Neural crest cell (in vitro differentiated cells): ENCODE measurements at regions not wholly inside any gene's neighbourhood (a gene's known extent, or its start where the extent isn't known, plus 50 kb on each side); places are given as distances from the start of the nearest gene placed in this dataset.
"Not testable (repeated sequence)": the region's sequence is repeated elsewhere in the genome, so short reads cannot be mapped to it uniquely, and the experiment has no call there.

Experiments used
- DNase-seq: peaks from one replicate; pipeline ENCODE4 v3.0.0; 2021; ENCODE audit warnings: low read depth, mixed read lengths, low spot score
- H3K27ac Mint-ChIP-seq: one replicate; pipeline ENCODE4 v1.8.0; 2021; ENCODE audit warnings: mild to moderate bottlenecking, mixed read lengths; ENCODE audit not compliant: unreplicated experiment
- H3K27me3 Mint-ChIP-seq: 2 replicates; pipeline ENCODE4 v1.8.0; 2021; ENCODE audit warnings: low read depth, mild to moderate bottlenecking, mixed read lengths
- H3K36me3 Mint-ChIP-seq: 2 replicates; pipeline ENCODE4 v1.8.0; 2021; ENCODE audit warnings: low read depth, mild to moderate bottlenecking, mixed read lengths
- H3K4me1 Mint-ChIP-seq: 2 replicates; pipeline ENCODE4 v1.8.0; 2021; ENCODE audit warnings: mixed read lengths
- H3K4me3 Mint-ChIP-seq: one replicate; pipeline ENCODE4 v1.8.0; 2021; ENCODE audit warnings: mild to moderate bottlenecking, mixed read lengths
- H3K9me3 Mint-ChIP-seq: 2 replicates; pipeline ENCODE4 v1.8.0; 2021; ENCODE audit warnings: mixed read lengths
- TF ChIP-seq, protein P1 (sequence below): fragments of 200-600 bp; sonication (generic); conservative IDR thresholded peaks from 2 replicates; pipeline ENCODE4 v1.5.0; 2021; ENCODE audit warnings: antibody characterized with exemption, mild to moderate bottlenecking

DNA sequence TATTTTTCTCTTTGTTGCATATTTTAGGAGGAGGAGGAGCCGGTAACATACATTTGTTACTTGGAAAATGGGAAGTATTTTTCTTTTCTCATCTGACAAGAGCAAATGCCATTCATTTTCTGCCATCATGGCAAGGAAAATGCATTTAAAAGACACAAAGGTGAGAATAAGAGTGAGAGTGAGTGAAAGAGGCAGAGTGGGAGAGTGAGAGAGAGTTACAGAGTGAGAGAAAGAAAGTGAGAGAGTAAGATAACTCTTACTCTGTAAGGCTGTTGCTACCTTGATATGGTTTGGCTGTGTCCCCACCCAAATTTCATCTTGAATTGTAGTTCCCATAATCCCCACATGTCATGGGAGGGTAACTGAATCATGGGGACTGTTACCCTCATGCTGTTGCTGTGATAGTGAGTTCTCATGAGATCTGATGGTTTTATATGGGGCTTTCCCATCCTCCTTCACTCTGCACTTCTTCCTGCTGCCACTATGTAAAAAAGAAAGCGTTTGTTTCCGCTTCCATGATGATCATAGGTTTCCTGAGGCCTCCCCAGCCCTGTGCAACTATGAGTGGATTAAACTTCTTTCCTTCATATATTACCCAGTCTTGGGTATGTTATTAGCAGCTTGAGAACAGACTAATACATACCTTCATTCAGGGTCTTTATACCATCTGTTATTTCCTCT lies 64.2 kb downstream of the ASCL1 start:
- no peaks in the 10 kb centered on the region for H3K4me1 Mint-ChIP-seq
- no peaks in the 10 kb centered on the region for H3K36me3 Mint-ChIP-seq
- no peaks in the 10 kb centered on the region for H3K9me3 Mint-ChIP-seq
- TF ChIP-seq, protein P1, sequence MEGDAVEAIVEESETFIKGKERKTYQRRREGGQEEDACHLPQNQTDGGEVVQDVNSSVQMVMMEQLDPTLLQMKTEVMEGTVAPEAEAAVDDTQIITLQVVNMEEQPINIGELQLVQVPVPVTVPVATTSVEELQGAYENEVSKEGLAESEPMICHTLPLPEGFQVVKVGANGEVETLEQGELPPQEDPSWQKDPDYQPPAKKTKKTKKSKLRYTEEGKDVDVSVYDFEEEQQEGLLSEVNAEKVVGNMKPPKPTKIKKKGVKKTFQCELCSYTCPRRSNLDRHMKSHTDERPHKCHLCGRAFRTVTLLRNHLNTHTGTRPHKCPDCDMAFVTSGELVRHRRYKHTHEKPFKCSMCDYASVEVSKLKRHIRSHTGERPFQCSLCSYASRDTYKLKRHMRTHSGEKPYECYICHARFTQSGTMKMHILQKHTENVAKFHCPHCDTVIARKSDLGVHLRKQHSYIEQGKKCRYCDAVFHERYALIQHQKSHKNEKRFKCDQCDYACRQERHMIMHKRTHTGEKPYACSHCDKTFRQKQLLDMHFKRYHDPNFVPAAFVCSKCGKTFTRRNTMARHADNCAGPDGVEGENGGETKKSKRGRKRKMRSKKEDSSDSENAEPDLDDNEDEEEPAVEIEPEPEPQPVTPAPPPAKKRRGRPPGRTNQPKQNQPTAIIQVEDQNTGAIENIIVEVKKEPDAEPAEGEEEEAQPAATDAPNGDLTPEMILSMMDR = no peak
- H3K27ac Mint-ChIP-seq = no peak overlapping the region
- H3K4me3 Mint-ChIP-seq = no peak overlapping the region
- peaks cover 2% of the 10 kb centered on the region for H3K27me3 Mint-ChIP-seq
- DNase-seq = no peak

DNA sequence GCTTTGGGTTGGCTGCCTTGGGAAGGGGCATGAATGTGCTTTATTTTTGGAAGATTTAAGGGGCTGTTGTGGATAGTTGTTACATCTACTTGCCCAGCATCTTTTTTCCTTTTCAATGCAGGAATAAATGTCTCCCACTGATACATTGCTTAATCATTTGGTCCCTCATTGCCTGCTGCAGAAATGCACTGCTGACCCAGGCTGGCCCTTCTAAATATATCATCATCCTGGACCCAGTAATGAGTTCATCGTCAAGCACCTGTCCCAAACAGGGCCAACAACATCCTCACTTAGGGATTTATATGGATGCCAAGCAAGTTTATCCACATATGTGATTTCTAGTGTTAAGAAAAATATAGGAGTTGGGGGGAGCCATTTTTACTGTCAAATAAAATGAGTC lies 67.2 kb downstream of the ASCL1 start:
- Mint-ChIP-seq H3K27ac (no peak overlapping the region), H3K4me3 (no peak overlapping the region), H3K27me3 (peaks cover 2% of the 10 kb centered on the region), H3K36me3 (no peaks in the 10 kb centered on the region), H3K4me1 (peaks cover 4% of the 10 kb centered on the region), H3K9me3 (no peaks in the 10 kb centered on the region)
- no peak for DNase-seq
- TF ChIP-seq, protein P1 = no peak

DNA sequence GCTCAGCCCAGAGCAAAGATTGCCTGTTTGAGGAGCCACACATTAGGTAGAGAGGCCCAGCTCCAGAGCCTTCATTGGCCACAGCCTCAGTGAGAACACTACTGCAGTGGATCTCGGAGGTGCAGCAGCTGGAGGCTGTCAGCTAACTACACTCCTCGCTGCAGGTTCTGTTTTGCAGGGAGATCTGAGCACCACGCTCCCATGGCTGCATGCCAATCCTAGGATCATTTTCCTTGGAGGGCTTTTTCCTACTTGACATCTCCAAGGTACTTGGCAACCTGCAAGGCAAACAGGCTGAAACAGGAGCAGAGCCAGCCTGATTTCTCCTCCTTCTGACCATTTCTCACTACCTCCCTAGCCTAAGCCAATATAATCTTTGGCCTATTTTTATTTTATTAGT lies 69.2 kb downstream of the ASCL1 start:
- H3K4me3 Mint-ChIP-seq, H3K4me1 Mint-ChIP-seq, H3K9me3 Mint-ChIP-seq, H3K27ac Mint-ChIP-seq, H3K36me3 Mint-ChIP-seq, H3K27me3 Mint-ChIP-seq, DNase-seq: not testable (repeated sequence)

DNA sequence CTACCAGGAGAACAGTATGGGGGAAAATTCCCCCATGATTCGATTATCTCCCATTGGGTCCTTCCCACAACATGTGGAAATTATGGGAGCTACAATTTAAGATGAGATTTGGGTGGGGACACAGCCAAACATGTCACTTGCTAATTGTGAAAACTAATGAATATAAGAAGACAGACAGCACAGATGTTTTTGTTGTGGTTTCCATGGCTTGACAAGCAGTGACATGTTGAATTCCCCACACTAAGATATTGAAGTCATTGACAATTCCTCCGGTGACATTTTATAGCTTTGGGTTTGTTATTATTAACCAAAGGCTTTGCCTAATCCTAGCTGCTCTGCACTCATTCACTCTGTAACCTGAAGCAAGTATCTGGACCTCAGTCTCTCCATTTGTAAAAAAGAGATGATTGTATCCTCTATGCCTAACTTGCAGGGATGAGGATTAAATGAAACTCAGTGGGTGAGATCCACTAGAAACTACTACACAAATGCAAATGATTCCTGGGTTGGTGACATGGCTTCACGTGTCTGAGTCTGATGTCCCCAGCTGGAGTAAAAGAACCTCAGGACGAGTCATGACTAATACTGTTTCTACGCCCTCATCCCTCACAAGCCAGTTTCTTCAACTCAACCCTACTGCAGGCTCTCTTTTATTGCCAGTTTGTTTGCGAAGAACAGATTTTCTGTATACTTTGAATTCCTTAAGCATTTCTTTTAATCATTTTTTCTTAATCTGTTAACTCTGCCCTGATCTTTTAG lies 71.6 kb downstream of the ASCL1 start:
- no peak for DNase-seq
- TF ChIP-seq, protein P1 = no peak
- Mint-ChIP-seq H3K27ac (no peak overlapping the region), H3K4me1 (peaks cover 4% of the 10 kb centered on the region), H3K9me3 (peaks cover 4% of the 10 kb centered on the region), H3K4me3 (no peak overlapping the region), H3K27me3 (no peaks in the 10 kb centered on the region), H3K36me3 (no peaks in the 10 kb centered on the region)

DNA sequence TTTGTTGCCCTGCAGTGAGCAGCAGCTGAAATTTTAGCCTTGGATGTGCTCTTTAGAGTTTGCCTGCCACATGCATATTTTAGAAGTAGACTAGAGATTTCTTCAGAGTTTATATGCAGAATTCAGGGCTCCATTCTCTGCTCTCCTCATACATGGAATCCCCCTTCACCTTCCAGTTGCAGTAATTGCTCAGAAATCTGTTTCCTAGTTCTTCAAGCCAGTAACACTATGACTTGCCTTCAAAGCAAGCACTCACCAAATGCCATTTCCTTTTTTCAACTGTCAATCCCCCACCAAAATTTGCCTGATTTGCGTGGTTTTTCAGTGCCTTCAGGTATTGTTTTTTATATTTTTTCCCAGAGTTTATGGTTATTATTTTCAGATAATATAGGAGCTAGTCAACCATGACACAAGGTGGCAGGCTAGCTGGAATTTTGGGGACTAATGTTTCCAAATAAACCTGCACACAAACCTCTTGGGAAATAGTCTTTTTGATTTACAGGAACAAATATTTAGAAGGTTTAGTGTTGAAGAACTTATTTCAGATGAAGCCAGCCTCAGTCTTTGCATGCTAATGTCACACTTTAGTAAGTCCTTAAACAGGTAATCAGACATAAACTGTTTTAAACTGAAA lies 79.2 kb downstream of the ASCL1 start:
- TF ChIP-seq, protein P1 = no peak
- no peaks in the 10 kb centered on the region for H3K36me3 Mint-ChIP-seq
- H3K27me3 Mint-ChIP-seq = peaks cover 15% of the 10 kb centered on the region
- no peak overlapping the region for H3K27ac Mint-ChIP-seq
- H3K4me3 Mint-ChIP-seq = no peak overlapping the region
- no peak for DNase-seq
- peaks cover 6% of the 10 kb centered on the region for H3K9me3 Mint-ChIP-seq
- H3K4me1 Mint-ChIP-seq = no peaks in the 10 kb centered on the region
